NCI-H748 treated with DMSO at 0.1 percent for 48 hours (cell line): ENCODE measurements at regions not wholly inside any gene's neighbourhood (a gene's known extent, or its start where the extent isn't known, plus 50 kb on each side); places are given as distances from the start of the nearest gene placed in this dataset.
"Not testable (repeated sequence)": the region's sequence is repeated elsewhere in the genome, so short reads cannot be mapped to it uniquely, and the experiment has no call there.

ENCODE experiments used
- DNase-seq: peaks from one replicate; lab custom pipeline; 2025; lab: John Stamatoyannopoulos, UW

GRCh38 chr7:16933296-16934279 lies 51.8 kb upstream of the AGR3 start:
- no peak for DNase-seq

GRCh38 chr7:16934722-16935340 lies 53.0 kb upstream of the AGR3 start:
- DNase-seq: no peak

- no peak for DNase-seq
Observed at GRCh38 chr7:16935341-16935735, 53.6 kb upstream of the AGR3 start.

GRCh38 chr7:16936626-16937422 lies 55.0 kb upstream of the AGR3 start:
- DNase-seq: no peak

GRCh38 chr7:16939161-16939560 lies 57.4 kb upstream of the AGR3 start:
- no peak for DNase-seq

GRCh38 chr7:16940776-16941175 lies 59.0 kb upstream of the AGR3 start:
- no peak for DNase-seq

GRCh38 chr7:16942929-16943509 lies 61.2 kb upstream of the AGR3 start:
- no peak for DNase-seq

GRCh38 chr7:16944936-16945335 lies 63.2 kb upstream of the AGR3 start:
- DNase-seq: no peak

GRCh38 chr7:16945372-16945771 lies 63.6 kb upstream of the AGR3 start:
- DNase-seq: no peak

GRCh38 chr7:16948110-16948509 lies 66.3 kb upstream of the AGR3 start:
- DNase-seq: not testable (repeated sequence)

- DNase-seq: no peak
Observed at GRCh38 chr7:16951483-16952080, 69.8 kb upstream of the AGR3 start.

- DNase-seq: no peak
Observed at GRCh38 chr7:16954321-16954720, 72.5 kb upstream of the AGR3 start.

- DNase-seq: no peak
Observed at GRCh38 chr7:16958724-16959123, 76.9 kb upstream of the AGR3 start.

GRCh38 chr7:16960337-16960965 lies 78.7 kb upstream of the AGR3 start:
- no peak for DNase-seq

GRCh38 chr7:16961641-16962040 lies 79.9 kb upstream of the AGR3 start:
- no peak for DNase-seq

GRCh38 chr7:16963044-16963443 lies 81.3 kb upstream of the AGR3 start:
- peak; percentile 12 for DNase-seq

GRCh38 chr7:16965697-16966096 lies 83.9 kb upstream of the AGR3 start:
- not testable (repeated sequence) for DNase-seq

- no peak for DNase-seq
Observed at GRCh38 chr7:16967300-16967811, 85.6 kb upstream of the AGR3 start.

- no peak for DNase-seq
Observed at GRCh38 chr7:16970732-16971482, 89.1 kb upstream of the AGR3 start.

- no peak for DNase-seq
Observed at GRCh38 chr7:16975712-16976111, 93.9 kb upstream of the AGR3 start.
